ENCODE measurements at regions not wholly inside any gene's neighbourhood (a gene's known extent, or its start where the extent isn't known, plus 50 kb on each side); places are given as distances from the start of the nearest gene placed in this dataset.

DNA sequence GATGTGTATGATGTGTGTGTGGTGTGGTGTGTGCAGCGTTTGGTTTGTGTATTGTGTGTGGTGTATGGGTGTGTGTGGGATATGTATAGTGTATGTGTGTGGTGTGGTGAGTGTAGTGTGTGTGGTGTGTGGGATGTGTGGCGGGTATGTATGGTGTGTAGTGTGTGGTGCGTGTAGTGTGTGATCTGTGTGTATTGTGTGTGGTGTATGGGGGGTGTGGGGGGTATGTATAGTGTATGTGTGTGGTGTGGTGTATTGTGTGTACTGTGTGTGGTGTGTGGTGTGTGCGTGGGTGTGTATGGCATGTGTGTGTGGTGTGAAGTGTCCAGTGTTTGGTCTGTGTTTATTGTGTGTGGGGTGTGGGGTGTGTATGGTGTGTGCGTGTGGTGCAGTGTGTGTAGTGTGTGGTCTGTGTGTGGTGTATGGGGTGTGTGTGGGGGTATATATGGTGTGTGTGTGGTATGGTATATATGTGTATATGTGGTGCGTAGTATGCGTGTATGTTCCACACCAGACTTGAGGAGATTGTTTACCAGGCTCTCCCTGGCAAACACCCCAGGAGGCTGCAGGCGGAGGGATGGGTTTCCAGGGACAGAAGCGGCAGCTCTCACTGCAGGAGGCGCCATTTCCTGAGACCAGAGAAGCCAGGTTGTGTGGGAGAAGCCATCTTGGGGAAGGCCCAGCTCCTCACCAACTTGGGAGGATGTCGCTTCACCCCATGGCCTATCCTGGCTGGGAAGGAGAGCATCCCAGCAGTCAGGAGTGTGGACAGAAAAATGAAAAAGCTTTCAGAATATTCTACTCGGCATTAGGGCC is 138.1 kb downstream of the NXNL2 start:
- no peak overlapping the region for H3K4me2 ChIP-seq (ENCODE audit: control insufficient read depth, insufficient read depth)
- FAIRE-seq (no peak), DNase-seq (ENCODE audit: low read depth, low spot score) (no peak), ATAC-seq (no peak)
- H3K79me2 ChIP-seq (ENCODE audit: control insufficient read depth, insufficient read depth, low read length) = no peaks in the 10 kb centered on the region
- H3K9ac ChIP-seq (ENCODE audit: control insufficient read depth, insufficient read depth, low read length) = no peak overlapping the region
- TF ChIP-seq BRCA1 (IDR thresholded peaks at IDR 0.05; ENCODE audit: low read depth, low read length) = no peak
- TF ChIP-seq, protein P1, sequence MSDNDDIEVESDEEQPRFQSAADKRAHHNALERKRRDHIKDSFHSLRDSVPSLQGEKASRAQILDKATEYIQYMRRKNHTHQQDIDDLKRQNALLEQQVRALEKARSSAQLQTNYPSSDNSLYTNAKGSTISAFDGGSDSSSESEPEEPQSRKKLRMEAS (IDR thresholded peaks at IDR 0.05; ENCODE audit: low read depth, low read length) = no peak
- no peak for TF ChIP-seq RCOR1 (conservative IDR thresholded peaks at IDR 0.05; ENCODE audit: low read depth, low read length)
- no peak for TF ChIP-seq YBX1 (IDR thresholded peaks at IDR 0.05)
- no peak for TF ChIP-seq POU2F2 (IDR thresholded peaks at IDR 0.05; ENCODE audit: borderline replicate concordance, low read depth, low read length)
- TF ChIP-seq HDAC6 (IDR thresholded peaks at IDR 0.05; ENCODE audit: unreplicated experiment) = no peak
- TF ChIP-seq MYC (IDR thresholded peaks at IDR 0.05; ENCODE audit: insufficient read depth, insufficient read length, insufficient replicate concordance, low read length, severe bottlenecking) = no peak
- TF ChIP-seq IKZF1 (conservative IDR thresholded peaks at IDR 0.05) = no peak
- no peak for TF ChIP-seq SMC3 (IDR thresholded peaks at IDR 0.05; ENCODE audit: borderline replicate concordance, low read length)
- TF ChIP-seq ZNF24 (IDR thresholded peaks at IDR 0.05) = no peak
- TF ChIP-seq SIX5 (IDR thresholded peaks at IDR 0.05; ENCODE audit: low read depth, low read length, severe bottlenecking) = no peak
- TF ChIP-seq TBL1XR1 (IDR thresholded peaks at IDR 0.05; ENCODE audit: low read depth, low read length) = no peak
- TF ChIP-seq, protein P2, sequence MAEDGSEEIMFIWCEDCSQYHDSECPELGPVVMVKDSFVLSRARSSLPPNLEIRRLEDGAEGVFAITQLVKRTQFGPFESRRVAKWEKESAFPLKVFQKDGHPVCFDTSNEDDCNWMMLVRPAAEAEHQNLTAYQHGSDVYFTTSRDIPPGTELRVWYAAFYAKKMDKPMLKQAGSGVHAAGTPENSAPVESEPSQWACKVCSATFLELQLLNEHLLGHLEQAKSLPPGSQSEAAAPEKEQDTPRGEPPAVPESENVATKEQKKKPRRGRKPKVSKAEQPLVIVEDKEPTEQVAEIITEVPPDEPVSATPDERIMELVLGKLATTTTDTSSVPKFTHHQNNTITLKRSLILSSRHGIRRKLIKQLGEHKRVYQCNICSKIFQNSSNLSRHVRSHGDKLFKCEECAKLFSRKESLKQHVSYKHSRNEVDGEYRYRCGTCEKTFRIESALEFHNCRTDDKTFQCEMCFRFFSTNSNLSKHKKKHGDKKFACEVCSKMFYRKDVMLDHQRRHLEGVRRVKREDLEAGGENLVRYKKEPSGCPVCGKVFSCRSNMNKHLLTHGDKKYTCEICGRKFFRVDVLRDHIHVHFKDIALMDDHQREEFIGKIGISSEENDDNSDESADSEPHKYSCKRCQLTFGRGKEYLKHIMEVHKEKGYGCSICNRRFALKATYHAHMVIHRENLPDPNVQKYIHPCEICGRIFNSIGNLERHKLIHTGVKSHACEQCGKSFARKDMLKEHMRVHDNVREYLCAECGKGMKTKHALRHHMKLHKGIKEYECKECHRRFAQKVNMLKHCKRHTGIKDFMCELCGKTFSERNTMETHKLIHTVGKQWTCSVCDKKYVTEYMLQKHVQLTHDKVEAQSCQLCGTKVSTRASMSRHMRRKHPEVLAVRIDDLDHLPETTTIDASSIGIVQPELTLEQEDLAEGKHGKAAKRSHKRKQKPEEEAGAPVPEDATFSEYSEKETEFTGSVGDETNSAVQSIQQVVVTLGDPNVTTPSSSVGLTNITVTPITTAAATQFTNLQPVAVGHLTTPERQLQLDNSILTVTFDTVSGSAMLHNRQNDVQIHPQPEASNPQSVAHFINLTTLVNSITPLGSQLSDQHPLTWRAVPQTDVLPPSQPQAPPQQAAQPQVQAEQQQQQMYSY (CRISPR knock-in tag; IDR thresholded peaks at IDR 0.05) = no peak
- TF ChIP-seq, protein P3, sequence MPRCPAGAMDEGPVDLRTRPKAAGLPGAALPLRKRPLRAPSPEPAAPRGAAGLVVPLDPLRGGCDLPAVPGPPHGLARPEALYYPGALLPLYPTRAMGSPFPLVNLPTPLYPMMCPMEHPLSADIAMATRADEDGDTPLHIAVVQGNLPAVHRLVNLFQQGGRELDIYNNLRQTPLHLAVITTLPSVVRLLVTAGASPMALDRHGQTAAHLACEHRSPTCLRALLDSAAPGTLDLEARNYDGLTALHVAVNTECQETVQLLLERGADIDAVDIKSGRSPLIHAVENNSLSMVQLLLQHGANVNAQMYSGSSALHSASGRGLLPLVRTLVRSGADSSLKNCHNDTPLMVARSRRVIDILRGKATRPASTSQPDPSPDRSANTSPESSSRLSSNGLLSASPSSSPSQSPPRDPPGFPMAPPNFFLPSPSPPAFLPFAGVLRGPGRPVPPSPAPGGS (IDR thresholded peaks at IDR 0.05; ENCODE audit: borderline replicate concordance, insufficient read depth, low read depth, low read length, poor library complexity, severe bottlenecking) = no peak
- TF ChIP-seq BACH1 (IDR thresholded peaks at IDR 0.05; ENCODE audit: borderline replicate concordance) = no peak
- TF ChIP-seq TCF3 (IDR thresholded peaks at IDR 0.05; ENCODE audit: borderline replicate concordance, insufficient read depth, low read depth, low read length) = no peak
- TF ChIP-seq RELA (IDR thresholded peaks at IDR 0.05; ENCODE audit: borderline replicate concordance, partially characterized antibody) = no peak
- TF ChIP-seq, protein P4, sequence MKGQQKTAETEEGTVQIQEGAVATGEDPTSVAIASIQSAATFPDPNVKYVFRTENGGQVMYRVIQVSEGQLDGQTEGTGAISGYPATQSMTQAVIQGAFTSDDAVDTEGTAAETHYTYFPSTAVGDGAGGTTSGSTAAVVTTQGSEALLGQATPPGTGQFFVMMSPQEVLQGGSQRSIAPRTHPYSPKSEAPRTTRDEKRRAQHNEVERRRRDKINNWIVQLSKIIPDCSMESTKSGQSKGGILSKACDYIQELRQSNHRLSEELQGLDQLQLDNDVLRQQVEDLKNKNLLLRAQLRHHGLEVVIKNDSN (IDR thresholded peaks at IDR 0.05; ENCODE audit: borderline replicate concordance, extremely low read length, insufficient read depth, low read depth, low read length) = no peak
- H3K36me3 ChIP-seq (ENCODE audit: control insufficient read depth in 2 of 2, insufficient read depth in 2 of 2, low read length in 1 of 2) = no peaks in the 10 kb centered on the region
- H3K27ac ChIP-seq (ENCODE audit: control insufficient read depth, insufficient read depth) = no peak overlapping the region
- CTCF ChIA-PET = interaction anchor here (1.4 kb wide), 1 partner anchor 8 kb away, joined by 4 read pairs; no protein-coding TSS in a partner anchor
- POLR2A ChIA-PET = no interaction called here
- in situ Hi-C loops (cut with MboI) (no loop called here), intact Hi-C loops (cut with micrococcal nuclease; ENCODE audit: unreplicated experiment) (no loop called here)
- BruUV-seq (replicated peaks) = no TSS peak
- SMC1A ChIA-PET (ENCODE audit: uncharacterized antibody, unreplicated experiment) = no interaction called here
- H2AFZ ChIP-seq (ENCODE audit: control insufficient read depth, low read depth, low read length) = no peak overlapping the region
- H4K20me1 ChIP-seq (ENCODE audit: control insufficient read depth, insufficient read depth) = no peaks in the 10 kb centered on the region
- RAD21 ChIA-PET (ENCODE audit: unreplicated experiment) = no interaction called here
- 75% methylated on average over 12 of the region's 12 CpGs for WGBS (ENCODE audit: insufficient coverage, insufficient replicate concordance, low lambda C conversion rate, missing lambda C conversion rate)
- no peaks in the 10 kb centered on the region for H3K27me3 ChIP-seq (replicated peaks in 1 of 2; ENCODE audit: control insufficient read depth in 2 of 2, insufficient read depth in 2 of 2, low read length in 1 of 2)
- H3K4me3 ChIP-seq = no peak overlapping the region
- H3K4me1 ChIP-seq (ENCODE audit: control insufficient read depth, insufficient read depth, low read length) = no peaks in the 10 kb centered on the region
- no peaks in the 10 kb centered on the region for H3K9me3 ChIP-seq (replicated peaks; ENCODE audit: control insufficient read depth, insufficient read depth, low read length)
